ENCODE measurements at regions not wholly inside any gene's neighbourhood (a gene's known extent, or its start where the extent isn't known, plus 50 kb on each side); places are given as distances from the start of the nearest gene placed in this dataset.

- H3K27me3 ChIP-seq (ENCODE audit: low read depth, low read length) = 0 out of 2 replicates have a peak, but pooled peaks cover 3% of the 10 kb centered on the region
- H3K9me3 ChIP-seq (ENCODE audit: insufficient read depth, low read length) = no peaks in the 10 kb centered on the region
- H3K36me3 ChIP-seq (replicated peaks; ENCODE audit: low read depth, low read length) = no peaks in the 10 kb centered on the region
- H2AFZ ChIP-seq (ENCODE audit: low read depth, low read length) = no peak overlapping the region
- H3K27ac ChIP-seq (ENCODE audit: low read length) = no peak overlapping the region
- H3K79me2 ChIP-seq (ENCODE audit: low read length) = no peaks in the 10 kb centered on the region
- no peaks in the 10 kb centered on the region for H4K20me1 ChIP-seq (ENCODE audit: insufficient read depth, low read length)
- no peak for TF ChIP-seq EZH2phosphoT487 (IDR thresholded peaks at IDR 0.05; ENCODE audit: low read depth)
- TF ChIP-seq, protein P1, sequence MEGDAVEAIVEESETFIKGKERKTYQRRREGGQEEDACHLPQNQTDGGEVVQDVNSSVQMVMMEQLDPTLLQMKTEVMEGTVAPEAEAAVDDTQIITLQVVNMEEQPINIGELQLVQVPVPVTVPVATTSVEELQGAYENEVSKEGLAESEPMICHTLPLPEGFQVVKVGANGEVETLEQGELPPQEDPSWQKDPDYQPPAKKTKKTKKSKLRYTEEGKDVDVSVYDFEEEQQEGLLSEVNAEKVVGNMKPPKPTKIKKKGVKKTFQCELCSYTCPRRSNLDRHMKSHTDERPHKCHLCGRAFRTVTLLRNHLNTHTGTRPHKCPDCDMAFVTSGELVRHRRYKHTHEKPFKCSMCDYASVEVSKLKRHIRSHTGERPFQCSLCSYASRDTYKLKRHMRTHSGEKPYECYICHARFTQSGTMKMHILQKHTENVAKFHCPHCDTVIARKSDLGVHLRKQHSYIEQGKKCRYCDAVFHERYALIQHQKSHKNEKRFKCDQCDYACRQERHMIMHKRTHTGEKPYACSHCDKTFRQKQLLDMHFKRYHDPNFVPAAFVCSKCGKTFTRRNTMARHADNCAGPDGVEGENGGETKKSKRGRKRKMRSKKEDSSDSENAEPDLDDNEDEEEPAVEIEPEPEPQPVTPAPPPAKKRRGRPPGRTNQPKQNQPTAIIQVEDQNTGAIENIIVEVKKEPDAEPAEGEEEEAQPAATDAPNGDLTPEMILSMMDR (IDR thresholded peaks at IDR 0.05; ENCODE audit: low read depth, low read length) = no peak
- H3K4me2 ChIP-seq (ENCODE audit: low read length) = no peak overlapping the region
- no peak overlapping the region for H3K4me3 ChIP-seq (ENCODE audit: low read length)
- no peak overlapping the region for H3K9ac ChIP-seq (ENCODE audit: low read length)
- H3K4me1 ChIP-seq (ENCODE audit: low read length) = no peaks in the 10 kb centered on the region
These were observed 327.5 kb upstream of the ZNF521 start for GRCh38 chr18:25679491-25679890.

GRCh38 chr18:25678221-25678620 is 326.3 kb upstream of the ZNF521 start:
- TF ChIP-seq, protein P1 (IDR thresholded peaks at IDR 0.05; ENCODE audit: low read depth, low read length) = no peak
- no peak for TF ChIP-seq EZH2phosphoT487 (IDR thresholded peaks at IDR 0.05; ENCODE audit: low read depth)
- no peak overlapping the region for H3K4me2 ChIP-seq (ENCODE audit: low read length)
- H3K4me3 ChIP-seq (ENCODE audit: low read length) = no peak overlapping the region
- H2AFZ ChIP-seq (ENCODE audit: low read depth, low read length) = no peak overlapping the region
- H3K79me2 ChIP-seq (ENCODE audit: low read length) = no peaks in the 10 kb centered on the region
- H3K9me3 ChIP-seq (ENCODE audit: insufficient read depth, low read length) = no peaks in the 10 kb centered on the region
- no peak overlapping the region for H3K27ac ChIP-seq (ENCODE audit: low read length)
- 0 out of 2 replicates have a peak, but pooled peaks cover 3% of the 10 kb centered on the region for H3K27me3 ChIP-seq (ENCODE audit: low read depth, low read length)
- no peak overlapping the region for H3K9ac ChIP-seq (ENCODE audit: low read length)
- H3K4me1 ChIP-seq (ENCODE audit: low read length) = no peaks in the 10 kb centered on the region
- H3K36me3 ChIP-seq (replicated peaks; ENCODE audit: low read depth, low read length) = no peaks in the 10 kb centered on the region
- no peaks in the 10 kb centered on the region for H4K20me1 ChIP-seq (ENCODE audit: insufficient read depth, low read length)

DNA sequence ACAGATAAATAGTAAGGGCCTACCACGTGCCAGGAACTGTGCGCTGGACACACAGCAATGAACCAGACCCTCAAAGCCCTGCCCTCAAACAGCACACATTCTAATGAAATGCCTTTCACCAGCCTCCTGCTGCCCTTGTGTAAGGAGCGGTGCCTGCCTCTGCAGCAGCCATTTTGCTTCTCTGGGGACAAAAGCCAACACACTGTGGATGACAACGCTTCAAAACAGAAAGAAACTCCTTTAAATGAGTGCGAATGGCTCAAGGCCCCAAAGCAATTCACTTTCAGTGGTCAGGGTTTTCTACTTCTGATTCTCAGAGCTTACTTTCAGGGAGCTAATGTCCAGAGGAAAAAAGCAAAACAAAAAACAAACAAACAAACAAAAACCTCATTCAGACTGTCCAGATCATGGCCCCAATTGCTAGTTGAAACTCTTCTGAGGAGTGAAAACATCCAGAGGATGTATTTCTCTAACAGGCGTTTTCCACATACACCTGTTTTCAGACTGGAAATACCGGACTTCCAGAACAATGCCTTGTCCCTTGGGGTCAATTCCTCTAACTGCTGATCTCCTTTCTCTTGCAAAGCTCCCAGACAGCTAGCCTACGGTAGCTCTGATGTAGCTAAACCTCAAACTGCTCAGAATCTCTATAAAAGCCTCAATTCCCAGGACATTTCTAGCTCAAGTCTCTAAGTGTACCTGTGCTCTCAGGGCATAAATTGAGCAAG is 323.3 kb upstream of the ZNF521 start:
- Histone ChIP-seq H3K4me2 (ENCODE audit: low read length) (no peak overlapping the region), H2AFZ (ENCODE audit: low read depth, low read length) (no peak overlapping the region), H3K27ac (ENCODE audit: low read length) (no peak overlapping the region), H3K4me1 (ENCODE audit: low read length) (no peaks in the 10 kb centered on the region), H3K27me3 (ENCODE audit: low read depth, low read length) (0 out of 2 replicates have a peak, but pooled peaks cover 3% of the 10 kb centered on the region), H3K79me2 (ENCODE audit: low read length) (no peaks in the 10 kb centered on the region), H3K9me3 (ENCODE audit: insufficient read depth, low read length) (no peaks in the 10 kb centered on the region), H3K4me3 (ENCODE audit: low read length) (no peak overlapping the region), H3K9ac (ENCODE audit: low read length) (no peak overlapping the region), H4K20me1 (ENCODE audit: insufficient read depth, low read length) (no peaks in the 10 kb centered on the region), H3K36me3 (replicated peaks; ENCODE audit: low read depth, low read length) (no peaks in the 10 kb centered on the region)
- TF ChIP-seq, protein P1 (IDR thresholded peaks at IDR 0.05; ENCODE audit: low read depth, low read length) = no peak
- TF ChIP-seq EZH2phosphoT487 (IDR thresholded peaks at IDR 0.05; ENCODE audit: low read depth) = no peak

DNA sequence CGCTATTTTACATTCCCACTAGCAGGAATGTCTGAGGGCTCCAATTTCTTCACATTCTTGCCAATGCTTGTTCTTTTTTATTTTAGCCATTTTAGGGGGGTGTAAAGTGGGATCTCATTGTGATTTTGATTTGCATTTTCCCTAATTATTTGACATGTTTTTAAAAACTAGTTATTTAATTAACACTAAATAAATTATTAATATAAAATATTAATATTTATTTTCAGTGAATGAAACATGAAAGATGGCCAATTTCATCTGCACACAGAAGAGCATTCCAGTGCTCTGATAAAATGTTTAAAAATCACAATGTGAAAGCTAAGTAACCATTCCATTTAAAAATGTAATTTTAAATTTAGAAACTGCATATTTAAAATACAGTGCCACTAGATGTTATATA is 322.2 kb upstream of the ZNF521 start:
- Histone ChIP-seq H3K36me3 (replicated peaks; ENCODE audit: low read depth, low read length) (no peaks in the 10 kb centered on the region), H3K27me3 (ENCODE audit: low read depth, low read length) (0 out of 2 replicates have a peak, but pooled peaks cover 3% of the 10 kb centered on the region), H3K9me3 (ENCODE audit: insufficient read depth, low read length) (no peaks in the 10 kb centered on the region), H3K4me1 (ENCODE audit: low read length) (no peaks in the 10 kb centered on the region), H3K4me3 (ENCODE audit: low read length) (no peak overlapping the region), H4K20me1 (ENCODE audit: insufficient read depth, low read length) (no peaks in the 10 kb centered on the region), H2AFZ (ENCODE audit: low read depth, low read length) (no peak overlapping the region), H3K4me2 (ENCODE audit: low read length) (no peak overlapping the region), H3K27ac (ENCODE audit: low read length) (no peak overlapping the region), H3K79me2 (ENCODE audit: low read length) (no peaks in the 10 kb centered on the region), H3K9ac (ENCODE audit: low read length) (no peak overlapping the region)
- TF ChIP-seq, protein P1 (IDR thresholded peaks at IDR 0.05; ENCODE audit: low read depth, low read length) = no peak
- no peak for TF ChIP-seq EZH2phosphoT487 (IDR thresholded peaks at IDR 0.05; ENCODE audit: low read depth)

Measured in OCI-LY3 (cell line).